ENCODE measurements at regions not wholly inside any gene's neighbourhood (a gene's known extent, or its start where the extent isn't known, plus 50 kb on each side); places are given as distances from the start of the nearest gene placed in this dataset.

DNA sequence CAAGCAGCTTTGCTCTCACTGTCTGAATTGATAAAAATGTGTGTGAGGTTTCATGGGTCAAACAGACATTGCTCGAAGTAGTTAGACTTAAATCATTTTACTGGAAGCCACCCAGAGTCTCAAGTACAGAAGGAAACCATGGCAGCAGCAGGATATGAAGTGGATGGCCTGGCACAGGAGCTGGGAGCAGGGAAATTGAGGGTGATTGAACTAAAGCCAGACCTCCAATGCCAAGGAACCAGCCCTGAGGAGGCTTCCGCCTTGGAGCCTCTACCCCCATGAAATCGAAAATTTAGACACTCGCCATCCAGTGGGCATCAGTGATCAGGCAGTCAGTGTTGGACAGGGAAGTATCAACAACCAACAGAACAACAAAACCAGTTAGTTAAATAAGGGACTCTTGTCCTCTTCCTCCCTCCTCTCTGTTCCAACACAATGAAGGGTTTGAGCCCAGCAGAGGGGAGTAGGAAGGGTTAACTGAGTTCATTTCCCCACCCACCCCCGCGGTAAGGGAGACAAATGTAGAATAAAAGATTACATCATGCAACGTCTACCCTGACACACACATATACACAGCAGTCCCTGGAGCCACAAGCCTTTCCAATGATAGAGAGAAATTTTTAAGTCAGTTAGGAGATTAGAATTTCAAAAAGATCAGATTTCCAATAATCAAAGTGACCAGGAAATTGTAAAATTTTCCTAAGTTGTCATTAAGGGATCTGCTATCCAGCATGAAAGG, 156.3 kb downstream of the SLC16A9 start:
- DNase-seq: no peak

DNA sequence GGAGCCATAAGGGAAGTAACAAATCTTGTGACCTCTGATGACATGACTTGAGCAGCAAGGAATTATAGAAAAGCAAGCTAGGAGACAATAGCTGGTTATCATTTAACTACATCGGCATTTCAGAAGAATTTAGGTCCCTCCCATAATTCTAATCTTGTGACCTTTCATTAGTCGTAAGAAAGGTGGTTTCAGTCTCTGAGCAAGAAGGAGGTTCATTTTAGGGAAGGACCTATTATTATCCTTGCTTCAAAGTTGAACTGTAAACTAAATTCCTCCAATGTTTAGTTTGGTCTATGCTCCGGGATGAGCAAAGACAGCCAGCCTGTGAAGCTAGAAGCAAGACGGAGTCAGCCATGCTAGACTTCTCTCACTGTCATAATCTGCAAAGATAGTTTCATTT, 159.6 kb downstream of the SLC16A9 start:
- no peak for DNase-seq

DNA sequence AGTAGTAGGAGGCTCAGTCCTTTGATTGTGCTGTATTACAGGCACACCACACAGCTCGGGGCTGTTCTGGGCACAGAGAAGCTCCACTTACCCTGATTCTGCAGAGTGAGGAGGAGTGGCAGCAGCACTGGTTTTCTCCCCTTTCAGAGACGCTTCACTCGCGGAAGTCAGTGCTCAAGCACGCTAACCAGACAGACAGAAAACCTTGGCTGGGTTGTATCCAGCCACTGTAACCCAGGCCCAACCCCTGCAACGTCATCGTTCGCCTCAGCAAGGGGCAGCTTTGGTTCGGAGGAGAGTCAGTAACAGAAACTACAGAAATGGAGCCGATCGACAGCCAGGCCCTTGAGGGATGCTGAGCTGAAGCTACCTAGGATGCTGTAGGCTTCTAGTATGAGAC, 171.0 kb downstream of the SLC16A9 start:
- no peak for DNase-seq

DNA sequence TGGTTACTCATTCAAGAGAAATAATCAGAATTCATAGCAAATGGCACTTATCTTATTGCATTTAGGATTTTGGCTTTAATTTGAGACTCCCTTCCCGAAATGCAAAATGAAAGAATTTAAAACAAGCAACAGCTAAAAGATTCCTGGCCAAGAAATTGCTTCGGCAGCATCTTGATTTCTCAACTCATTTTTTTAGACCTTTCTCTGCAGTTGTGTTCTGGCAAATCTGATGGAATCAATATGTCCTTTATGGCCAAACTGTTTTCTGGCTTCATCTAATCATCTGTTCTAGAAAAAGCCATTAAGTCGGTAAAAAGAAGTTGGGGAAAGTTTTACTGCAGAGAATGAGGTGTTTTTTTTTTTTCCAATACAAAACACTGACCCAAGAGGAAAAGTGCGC, 172.1 kb downstream of the SLC16A9 start:
- DNase-seq: no peak

DNA sequence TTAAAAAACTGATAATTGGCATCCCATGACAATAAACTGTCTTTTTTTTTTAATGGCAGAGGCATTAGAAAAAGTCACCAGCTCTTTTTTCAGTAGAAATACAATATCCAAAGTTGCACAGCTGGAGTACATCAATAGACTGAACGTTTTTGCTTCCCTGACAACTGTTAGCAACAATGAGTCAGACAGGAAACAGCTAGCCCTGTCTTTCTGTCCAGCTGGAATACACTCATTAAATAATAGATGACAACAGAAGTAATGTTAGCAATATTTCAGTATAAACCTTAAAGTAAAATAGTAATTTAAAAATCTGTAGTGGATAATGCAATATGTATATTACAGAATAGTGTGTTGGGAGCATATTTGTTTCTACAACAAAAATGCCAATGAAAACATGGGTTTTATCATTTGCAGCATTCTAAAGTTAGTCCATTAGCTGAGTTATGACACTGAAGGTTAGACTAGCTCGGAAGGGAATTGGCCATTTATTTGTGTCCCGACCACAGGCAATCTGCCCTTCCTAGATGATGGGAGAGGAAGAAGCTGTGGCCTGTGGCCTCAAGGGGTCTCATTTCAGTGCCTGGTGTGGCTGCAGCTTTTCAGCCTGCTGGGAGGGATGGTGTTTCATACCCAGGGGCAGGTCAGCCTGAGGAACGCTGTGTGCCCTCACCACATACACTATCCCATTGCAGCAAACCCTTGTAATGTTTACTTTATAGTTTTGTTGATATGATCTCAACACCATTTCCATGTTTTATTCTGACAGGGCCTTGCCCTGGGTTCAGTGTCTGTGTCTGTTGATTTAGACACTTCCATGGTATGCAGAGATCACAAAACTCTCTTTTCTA, 173.3 kb downstream of the SLC16A9 start:
- no peak for DNase-seq

DNA sequence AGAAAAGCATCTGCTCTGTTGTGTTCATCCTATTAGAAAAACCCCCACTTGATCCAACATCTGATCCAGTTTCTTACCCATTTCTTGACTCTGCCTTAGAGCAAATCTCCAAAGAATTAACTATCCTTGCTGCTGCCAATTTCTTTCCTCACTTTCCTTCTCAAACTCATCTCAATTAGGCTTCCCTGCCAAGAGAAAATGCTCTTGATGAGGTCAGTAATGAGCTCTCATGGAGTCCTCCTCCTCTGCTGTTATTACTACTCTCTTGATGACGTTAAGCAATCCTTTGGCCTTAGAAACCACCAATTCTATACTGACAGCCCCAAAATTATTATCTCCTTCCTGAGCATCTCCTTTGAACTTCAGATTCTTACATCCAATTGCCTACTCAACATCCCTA, 162.0 kb upstream of the FAM13C start:
- no peak for DNase-seq

DNA sequence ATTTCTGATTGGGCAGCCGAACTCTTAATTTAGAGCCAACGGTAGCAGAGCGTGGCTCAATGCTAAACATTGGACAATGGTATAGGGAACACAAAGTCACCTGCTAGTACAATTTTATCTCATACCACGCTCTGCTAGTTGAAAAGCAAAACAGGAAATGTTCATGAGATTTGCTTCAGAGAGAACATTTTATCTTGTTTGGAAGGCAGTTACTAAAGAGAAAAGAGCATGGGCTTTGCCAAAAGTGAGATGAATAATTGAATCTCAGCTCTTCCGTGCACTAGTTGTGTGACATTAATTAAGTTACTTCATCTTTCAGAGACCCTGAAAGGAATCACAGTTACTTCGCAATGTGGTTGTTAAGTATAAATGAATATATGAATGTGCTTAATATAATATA, 161.5 kb upstream of the FAM13C start:
- DNase-seq: no peak

DNA sequence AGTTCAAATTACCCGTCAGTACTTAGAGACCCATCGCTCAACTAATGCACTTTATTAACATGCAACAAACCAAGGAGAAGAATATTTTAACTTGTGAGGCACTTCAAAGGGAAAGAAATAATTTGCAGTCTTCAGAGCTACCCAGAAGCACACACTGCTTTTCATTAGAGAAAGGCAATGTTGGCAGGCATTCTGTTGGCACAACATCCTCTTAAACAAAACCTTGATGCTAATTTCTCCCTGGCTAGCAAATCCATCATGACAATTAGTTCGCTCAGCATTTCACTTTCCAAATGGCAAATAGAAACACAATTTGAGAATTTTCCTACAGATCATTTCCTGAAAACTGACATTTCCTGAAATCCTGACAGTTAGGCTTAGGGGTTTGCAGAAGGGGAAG, 155.6 kb upstream of the FAM13C start:
- DNase-seq: no peak

DNA sequence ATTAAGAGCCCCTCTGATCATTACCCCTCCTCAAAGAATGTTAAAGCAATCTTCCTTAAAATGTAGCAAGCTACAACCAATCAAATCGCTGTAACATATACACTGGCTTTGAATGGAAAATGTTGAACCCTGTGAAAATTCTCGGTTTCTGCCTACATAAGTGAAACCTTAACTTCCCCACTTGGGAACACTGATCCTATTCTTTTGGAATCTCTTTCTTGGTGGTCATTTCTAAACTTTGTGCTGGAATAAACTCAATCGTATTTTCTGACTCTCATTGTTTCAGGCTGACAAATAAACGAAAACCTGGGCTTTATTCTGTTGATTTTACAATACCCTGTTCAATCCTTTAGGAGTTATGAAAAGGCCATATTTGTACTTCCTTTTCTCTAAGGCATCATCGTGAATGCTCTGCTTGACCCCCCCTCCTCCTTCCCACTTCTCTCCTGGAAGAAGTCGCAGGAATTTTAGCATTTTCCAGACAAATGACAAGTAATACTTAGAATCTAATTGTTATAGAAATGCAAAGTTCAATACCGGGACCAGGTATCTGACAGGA, 155.1 kb upstream of the FAM13C start:
- no peak for DNase-seq

DNA sequence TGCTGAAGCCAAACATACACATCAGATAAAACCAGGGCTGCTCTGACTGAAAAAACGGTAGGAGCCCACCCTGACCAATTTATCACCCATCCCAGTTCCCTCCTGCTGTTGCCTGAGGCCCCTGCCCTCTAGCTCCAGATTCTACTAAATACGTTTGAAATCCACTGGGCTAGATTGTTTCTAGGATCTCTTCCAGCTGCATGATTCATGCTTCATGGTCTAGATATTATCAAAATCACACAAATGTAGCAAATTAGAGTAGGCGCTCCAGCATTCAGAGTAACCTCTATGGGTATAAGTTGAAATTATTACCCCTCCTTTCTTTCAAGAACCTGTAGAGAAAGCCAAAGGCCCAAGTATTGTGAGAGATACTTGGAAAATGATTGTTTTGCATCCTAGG, 151.2 kb upstream of the FAM13C start:
- no peak for DNase-seq

DNA sequence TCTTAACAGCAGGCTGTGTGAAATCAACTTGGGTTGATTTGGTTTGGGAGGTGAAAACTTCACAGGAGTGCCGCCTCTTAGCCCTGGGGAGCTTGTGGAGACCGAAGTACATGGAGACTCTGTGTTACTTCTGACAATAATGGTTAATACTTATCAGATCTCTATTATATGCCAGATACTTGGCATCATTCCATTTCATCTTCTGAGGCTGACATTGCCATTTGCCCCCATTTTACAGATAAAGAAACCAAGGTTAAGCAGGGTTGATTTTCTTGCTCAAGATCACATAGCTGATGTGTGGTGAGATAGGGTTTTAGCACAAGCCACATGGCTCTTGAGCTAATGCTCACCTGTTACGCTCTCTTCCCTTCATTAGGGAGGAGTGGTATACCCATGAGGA, 150.6 kb upstream of the FAM13C start:
- DNase-seq: no peak

DNA sequence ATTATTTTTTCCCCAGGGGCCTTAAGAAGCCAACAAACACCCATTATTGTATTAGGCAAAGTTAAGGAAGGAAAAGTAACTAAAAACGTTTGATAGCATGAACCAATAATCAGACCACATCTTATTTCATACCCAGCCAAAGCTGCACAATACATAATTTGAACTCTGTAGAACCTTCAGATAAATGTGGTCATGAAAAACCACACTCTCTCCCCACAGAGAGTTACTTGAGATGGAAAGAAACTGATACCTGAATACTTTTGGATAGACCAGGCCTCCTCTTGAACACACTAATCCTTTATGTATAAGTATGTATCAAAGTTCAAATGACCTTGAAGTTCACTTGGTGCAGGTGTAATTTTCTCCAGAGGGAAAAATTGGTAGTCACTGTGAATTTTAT, 146.6 kb upstream of the FAM13C start:
- no peak for DNase-seq

DNA sequence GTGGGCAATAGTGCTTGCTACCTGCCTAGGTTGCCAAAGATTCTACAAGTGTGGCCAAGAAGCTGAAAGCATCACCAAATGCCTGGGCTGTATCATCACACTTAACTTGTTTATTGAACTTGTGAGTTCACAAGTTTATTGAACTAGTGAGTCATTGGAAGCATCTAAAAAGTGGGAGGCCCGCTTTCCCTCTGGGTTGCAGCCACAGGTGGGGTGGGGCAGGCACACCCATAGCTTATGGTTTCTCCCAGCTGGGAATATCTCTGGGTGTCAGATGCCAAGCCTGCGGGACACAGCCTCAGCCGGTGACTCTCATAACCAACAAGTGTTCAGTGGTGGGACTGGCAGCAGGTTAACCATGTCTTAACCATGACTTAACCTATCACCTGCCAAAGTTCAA, 145.9 kb upstream of the FAM13C start:
- DNase-seq: no peak

DNA sequence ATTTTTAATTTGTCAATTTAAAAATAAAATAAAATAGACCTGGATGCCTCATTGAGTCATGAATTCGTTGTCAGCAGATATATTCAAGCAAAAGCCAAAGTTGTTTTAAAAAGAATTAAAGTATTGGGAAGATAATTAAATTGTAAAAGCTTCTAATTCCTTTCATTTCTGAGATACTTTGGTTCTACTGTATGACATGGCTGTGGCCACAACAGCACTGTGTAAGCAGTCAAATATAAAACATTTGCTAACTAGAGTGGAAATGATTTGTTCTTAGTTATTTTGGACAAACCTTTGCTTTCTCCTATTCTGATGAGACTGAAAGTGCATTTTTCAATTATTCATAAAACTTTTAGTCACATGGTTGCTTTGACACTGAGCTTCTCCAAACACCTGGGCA, 143.6 kb upstream of the FAM13C start:
- no peak for DNase-seq

DNA sequence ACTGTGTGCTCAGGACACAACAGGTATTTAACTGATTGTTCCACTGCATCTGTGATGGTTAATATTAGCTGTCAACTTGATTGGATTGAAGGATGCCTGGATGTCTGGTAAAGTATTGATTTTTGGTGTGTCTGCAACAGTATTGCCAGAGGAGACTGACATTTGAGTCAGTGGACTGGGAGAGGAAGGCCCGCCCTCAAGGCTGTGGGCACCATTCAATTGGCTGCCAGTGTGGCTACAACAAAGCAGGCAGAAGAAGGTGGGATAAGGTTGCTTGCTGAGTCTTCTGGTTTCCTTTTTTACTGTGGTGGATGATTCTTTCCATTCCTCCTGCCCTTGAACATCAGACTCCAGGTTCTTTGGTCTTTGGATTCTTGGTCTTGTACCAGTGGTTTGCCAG, 137.1 kb upstream of the FAM13C start:
- DNase-seq: peak; percentile 5

DNA sequence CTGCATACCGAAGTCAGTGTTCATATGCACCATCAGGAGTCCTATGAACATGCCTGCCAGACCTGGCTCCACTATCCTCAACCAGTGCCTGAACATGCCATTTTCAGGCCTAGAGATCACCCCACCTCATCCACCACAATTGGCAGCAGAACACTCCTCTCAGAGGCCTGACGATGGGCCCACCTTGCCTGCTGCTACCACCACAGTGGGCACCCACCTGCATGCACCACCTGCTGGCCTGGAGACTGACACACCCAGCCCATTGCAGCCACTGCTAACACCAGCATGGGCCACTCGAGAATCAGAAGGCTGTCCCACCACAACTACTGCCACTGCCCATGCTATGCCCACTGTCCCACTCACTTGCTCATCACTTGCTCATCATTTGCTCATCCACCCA, 130.7 kb upstream of the FAM13C start:
- no peak for DNase-seq

DNA sequence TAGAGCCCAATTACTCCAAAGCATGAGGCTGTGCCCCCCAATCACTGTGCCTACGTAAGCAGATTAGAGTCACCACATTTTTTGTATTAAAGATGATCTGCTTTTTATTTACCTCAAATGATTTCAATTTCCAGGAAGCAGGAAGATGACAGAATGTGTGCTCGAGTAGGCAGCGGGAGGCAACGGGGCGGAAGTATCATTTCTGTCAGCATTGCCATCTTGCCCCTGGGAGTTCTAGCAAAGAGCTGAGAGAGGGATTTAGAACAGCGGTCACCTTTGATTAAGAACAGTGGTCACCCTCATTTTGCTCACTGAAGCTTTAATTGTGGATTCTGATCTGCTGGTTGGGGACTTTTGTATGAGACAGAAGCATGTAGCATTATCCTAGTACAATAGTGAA, 117.1 kb upstream of the FAM13C start:
- DNase-seq: no peak

DNA sequence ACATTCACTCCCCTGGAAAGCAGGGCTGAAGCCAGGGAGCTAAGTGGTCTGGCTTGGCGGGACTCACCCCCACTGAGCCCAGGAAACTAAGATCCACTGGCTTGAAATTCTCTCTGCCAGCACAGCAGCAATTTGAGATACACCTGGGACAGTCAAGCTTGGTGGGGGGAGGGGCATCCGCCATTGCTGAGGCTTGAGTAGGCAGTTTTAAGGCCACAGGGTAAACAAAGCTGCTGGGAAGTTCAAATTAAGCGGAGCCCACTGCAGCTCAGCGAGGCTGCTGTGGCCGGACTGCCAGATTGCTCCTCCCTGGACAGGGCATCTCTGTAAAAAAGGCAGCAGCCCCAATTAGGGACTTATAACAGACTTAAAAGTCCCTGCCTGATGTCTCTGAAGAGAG, 108.2 kb upstream of the FAM13C start:
- peak; percentile 39 for DNase-seq

DNA sequence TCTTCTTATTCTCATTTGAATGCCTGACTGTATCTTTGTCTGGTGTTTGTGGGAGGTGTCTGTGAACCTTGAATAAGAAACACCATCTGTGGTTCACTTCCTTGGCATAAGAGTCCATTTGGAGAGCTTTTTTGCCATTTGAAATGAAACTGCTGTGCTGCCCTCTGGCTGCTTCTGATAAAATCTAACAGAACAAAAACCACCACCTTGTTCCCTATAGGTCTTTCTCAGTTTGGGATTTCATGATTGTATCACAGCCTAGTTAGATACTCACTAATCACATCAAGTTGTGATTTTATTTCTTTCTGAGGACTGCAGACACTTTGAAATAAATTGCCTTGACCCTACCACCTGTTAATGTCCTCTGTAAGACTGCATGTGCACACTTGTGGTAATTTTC, 102.7 kb upstream of the FAM13C start:
- no peak for DNase-seq

DNA sequence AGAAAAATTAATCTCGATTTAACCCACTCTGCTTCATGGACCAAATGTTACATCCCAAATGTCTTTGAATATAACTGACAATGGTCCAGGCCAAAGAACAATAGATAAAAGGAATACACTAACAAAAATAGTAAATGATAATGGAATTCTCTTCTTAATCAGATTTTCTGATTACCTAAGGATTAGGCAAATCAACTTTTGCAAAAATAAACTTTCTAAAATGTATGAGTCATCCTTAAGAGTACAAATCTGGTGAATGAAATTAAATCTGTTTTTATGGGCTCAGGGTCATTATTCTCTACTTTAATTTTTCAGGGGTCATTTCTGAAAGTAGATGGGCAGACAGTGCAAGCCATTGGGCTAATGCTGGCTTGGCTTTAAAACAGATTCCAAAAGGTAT, 102.1 kb upstream of the FAM13C start:
- DNase-seq: no peak

DNA sequence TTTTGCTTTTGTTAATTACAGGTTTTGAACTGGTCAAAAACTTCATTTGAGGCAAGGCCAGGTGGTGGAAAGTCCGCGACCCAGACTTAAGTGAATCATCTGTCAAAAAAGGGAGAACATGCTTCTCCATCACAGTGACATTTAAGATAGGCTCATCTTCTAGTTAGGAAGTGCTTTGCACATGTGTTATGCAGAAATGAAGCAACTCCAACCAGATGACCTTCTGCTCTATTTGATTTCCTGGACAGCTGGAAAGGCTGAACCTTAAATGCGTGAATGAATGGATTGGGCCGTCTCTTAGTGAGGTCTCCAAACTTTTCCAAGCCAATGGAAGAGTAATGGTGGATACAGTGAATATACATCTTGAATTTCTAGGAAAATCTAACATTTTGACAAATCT, 101.6 kb upstream of the FAM13C start:
- DNase-seq: no peak

DNA sequence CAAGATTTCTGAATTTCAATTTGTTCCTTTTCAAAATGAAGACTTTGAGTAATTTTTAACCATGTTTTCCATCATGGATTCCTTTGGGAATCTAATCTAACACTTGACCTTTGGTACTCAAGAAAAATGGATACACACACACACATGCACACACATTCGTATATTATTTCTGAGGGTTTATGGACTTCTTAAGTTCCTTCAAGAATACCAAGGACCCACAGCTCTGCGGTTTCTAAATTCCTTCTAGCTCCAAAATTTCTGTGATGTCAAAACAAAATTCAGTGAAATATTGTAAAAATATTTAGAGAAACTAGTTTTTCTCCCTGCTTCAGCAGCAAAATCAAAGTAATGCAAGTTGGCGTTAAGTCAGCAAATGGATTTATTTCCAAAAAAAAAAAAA, 98.3 kb upstream of the FAM13C start:
- no peak for DNase-seq

DNA sequence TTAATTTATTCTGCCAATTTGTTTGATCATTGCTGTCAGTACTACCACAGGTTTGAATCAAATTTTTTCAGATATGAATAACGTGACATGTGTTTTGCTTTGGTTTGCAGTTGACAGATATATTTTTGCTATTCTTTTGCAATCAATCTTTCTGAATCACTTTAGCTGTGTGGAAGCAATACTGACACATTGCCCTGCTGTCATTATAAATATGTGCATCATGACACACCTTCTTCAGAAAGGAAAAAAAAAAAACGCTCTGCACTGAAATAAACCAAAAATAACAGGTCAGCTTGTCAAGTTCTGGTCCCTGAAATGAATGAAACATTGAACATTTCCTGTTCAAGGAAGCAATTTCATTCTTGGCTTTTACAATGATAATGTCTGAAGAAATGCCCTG, 93.8 kb upstream of the FAM13C start:
- no peak for DNase-seq

DNA sequence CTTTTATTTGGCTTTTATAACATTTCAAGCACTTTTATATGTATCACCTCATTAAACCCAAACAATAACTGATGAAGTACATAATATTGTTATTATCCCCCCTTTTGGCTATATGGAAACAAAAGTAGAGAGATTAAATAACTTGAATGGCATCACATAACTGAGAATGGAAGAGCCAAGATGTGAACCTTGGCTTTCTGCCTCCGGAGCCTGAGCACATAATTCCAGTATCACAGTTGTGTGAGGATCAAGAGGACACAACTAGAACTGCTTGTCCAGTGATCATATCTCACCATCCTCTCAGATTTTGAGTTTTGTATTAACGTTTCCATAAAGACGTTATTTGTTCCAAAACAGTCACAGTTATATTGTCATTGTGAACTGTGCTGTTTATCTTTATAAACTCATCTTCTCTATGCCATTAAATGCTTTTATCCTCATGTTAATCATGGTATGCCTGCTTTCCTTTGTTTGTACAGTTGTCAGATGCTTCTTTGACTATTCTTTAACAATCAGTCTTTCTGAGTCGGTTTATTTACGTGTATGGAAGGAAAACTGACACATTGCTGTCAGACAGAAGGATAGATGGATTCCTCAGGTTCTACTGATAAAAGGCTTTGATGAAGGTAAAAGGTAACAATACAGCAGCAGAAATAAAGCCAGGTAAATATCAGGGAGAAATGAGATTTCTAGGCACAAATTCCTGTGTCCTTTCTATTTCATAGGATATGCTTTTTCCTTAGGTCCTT, 92.0 kb upstream of the FAM13C start:
- DNase-seq: no peak

Data from RPMI8226 (cell line).